ENCODE measurements at regions not wholly inside any gene's neighbourhood (a gene's known extent, or its start where the extent isn't known, plus 50 kb on each side); places are given as distances from the start of the nearest gene placed in this dataset.
A peak's percentile ranks its signal among the peaks of the same experiment; 100 is the strongest.

DNA sequence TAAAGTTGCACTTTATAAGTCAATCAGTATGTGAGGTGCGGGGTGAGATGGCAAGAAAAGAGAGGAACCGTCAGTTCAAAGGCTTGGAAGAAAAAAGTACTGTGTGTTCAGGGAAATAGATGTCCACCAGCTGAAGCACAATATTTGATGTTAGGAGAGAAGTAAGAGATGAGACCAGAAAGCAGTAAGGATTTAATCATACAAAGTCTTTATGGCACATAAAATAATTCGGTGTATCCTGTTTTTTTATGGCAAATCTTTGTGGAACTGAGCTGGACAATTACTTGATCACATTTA lies 197.2 kb downstream of the FAXC start:
- no peak for DNase-seq (ENCODE audit: insufficient read length, low spot score)
- FAIRE-seq: no peak
- TF ChIP-seq, protein P1, sequence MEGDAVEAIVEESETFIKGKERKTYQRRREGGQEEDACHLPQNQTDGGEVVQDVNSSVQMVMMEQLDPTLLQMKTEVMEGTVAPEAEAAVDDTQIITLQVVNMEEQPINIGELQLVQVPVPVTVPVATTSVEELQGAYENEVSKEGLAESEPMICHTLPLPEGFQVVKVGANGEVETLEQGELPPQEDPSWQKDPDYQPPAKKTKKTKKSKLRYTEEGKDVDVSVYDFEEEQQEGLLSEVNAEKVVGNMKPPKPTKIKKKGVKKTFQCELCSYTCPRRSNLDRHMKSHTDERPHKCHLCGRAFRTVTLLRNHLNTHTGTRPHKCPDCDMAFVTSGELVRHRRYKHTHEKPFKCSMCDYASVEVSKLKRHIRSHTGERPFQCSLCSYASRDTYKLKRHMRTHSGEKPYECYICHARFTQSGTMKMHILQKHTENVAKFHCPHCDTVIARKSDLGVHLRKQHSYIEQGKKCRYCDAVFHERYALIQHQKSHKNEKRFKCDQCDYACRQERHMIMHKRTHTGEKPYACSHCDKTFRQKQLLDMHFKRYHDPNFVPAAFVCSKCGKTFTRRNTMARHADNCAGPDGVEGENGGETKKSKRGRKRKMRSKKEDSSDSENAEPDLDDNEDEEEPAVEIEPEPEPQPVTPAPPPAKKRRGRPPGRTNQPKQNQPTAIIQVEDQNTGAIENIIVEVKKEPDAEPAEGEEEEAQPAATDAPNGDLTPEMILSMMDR (IDR thresholded peaks at IDR 0.05; ENCODE audit: insufficient read depth, missing control alignments): no peak

DNA sequence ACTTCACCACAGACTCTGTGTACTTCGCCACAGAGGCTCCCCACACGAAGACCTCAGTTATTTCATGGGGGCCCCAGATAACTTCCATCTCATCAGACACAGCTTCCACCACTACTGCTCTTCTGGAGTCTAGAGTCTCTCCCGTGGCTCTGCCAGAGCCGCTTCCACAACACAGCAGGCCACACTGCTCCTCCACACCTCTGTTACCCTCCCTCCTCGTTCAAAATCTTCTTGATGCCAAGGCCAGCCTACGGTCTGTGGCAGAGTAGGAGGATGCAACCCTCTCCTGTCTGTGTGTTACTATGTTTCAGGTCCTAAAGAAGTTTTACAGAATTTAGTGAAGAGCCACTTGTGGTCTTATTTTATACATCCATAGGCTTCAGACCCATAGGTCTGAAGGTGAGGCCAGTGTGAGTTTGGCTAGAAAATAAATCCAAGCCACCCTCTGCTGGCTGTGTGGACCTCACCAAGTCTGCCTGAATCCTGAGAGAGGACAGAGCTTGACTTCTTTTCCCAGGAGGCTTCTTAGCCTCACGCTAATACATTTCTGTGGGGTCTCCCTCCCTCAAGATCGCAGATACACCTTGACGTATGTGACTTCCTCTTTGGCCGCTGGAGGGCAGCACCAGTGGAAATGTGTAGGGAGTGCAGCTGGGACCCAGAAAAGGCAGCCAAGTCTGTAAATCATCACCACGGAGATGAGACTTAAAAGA lies 197.7 kb downstream of the FAXC start:
- DNase-seq (ENCODE audit: insufficient read length, low spot score): no peak
- no peak for FAIRE-seq
- TF ChIP-seq, protein P1 (IDR thresholded peaks at IDR 0.05; ENCODE audit: insufficient read depth, missing control alignments): peak; percentile 75

DNA sequence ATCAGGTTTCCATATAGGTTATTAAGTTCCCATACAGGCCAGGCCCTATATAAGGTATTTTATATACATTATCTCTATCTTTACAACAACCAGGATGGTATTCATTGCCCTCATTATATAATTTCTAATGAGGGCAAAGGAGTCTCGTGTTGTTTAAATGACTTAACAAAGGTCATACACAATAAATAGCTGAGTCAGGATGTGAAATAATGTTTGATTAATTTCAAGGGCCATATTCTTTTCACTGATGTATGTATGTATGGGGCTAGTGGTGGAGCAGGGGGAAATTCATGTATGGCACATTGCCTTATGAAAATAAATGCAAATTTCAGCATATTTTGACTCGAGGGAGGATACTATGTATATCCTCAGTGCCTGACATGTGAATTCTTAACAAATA lies 200.7 kb downstream of the FAXC start:
- FAIRE-seq: no peak
- TF ChIP-seq, protein P1 (IDR thresholded peaks at IDR 0.05; ENCODE audit: insufficient read depth, missing control alignments): no peak

DNA sequence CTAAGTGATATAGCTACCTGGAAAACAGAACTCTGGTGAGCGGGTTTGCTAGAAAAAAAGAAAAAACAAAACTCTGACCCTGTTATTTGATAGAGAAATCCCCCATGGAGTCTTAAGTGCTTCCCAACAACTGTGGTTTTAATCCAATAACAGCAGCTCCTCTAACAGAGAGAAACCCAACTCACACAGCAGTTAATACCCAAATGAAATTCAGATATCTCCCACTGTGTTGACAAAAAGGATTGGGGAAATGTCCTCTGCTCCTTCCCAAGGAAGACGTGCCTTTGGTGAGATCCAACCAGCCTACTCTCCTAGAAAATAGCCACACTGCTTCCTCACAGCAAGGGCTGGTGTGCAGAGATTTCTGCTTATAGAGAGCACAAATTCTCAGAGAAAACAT lies 200.4 kb upstream of the FBXL4 start:
- DNase-seq (ENCODE audit: insufficient read length, low spot score): no peak
- no peak for FAIRE-seq
- TF ChIP-seq, protein P1 (IDR thresholded peaks at IDR 0.05; ENCODE audit: insufficient read depth, missing control alignments): no peak

More for the DNA sequence above, 200.7 kb downstream of the FAXC start:
- DNase-seq (ENCODE audit: insufficient read length, low spot score): no peak

DNA sequence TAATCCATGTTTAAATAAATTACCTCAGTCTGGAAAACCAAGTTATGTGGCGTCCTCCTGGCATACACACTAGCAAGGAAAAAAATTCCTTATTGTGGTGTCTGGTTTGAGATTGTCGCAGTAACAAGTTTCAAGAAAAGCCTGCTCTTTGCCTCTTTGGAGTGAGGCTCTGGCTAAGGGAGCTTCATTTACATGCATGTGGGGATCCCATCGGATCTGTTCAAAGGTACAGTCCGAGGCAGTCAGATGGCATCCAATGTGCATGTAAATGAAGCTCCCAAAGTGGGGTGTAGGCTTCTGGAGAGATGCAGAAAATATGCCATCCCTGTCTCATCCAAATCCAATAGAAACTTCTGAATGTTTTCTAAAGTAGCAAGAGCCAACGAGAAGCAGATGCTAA lies 199.5 kb upstream of the FBXL4 start:
- no peak for DNase-seq (ENCODE audit: insufficient read length, low spot score)
- TF ChIP-seq, protein P1 (IDR thresholded peaks at IDR 0.05; ENCODE audit: insufficient read depth, missing control alignments): no peak
- FAIRE-seq: no peak

DNA sequence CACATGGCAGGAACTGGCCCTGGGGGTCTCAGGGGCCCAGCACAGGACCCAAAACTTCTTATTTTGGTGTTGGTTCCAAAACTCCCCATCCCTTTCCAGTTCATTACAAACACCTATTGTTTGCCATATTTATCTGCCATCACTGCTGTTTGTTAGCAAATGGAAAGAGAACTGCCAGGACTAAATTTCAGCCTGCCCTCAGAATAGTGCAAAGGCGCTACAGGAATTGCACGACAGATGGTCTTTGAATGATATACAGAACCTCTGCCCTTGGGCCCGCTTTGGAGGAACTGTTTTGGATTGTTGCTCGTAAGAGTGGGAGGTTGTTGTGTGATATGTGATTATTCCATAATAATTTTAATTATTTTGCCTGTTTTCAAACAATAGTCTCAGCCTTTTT lies 199.0 kb upstream of the FBXL4 start:
- TF ChIP-seq, protein P1 (IDR thresholded peaks at IDR 0.05; ENCODE audit: insufficient read depth, missing control alignments): no peak
- no peak for DNase-seq (ENCODE audit: insufficient read length, low spot score)

DNA sequence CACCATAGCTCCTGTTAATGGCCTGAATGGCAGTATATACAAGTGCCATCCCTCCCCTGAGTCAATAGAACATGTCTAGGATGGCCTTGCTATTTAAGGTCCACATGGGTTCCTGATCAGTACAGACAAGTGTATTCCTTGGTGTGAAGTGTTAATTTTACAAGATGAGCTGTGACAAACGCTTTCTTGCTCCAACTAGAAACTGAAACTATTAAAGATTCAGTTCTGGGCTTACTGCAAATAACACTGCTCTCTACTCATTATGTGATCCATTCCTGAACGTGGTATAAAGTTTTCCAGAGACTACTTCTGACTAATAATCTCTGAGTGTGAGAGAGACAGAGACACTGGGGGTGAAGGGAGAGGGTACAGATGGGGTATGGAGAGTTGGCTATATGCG lies 198.0 kb upstream of the FBXL4 start:
- no peak for DNase-seq (ENCODE audit: insufficient read length, low spot score)
- no peak for FAIRE-seq
- TF ChIP-seq, protein P1 (IDR thresholded peaks at IDR 0.05; ENCODE audit: insufficient read depth, missing control alignments): no peak

More for the DNA sequence above, 199.0 kb upstream of the FBXL4 start:
- no peak for FAIRE-seq

Measured in D721Med (cell line).